B cell (primary cell): ENCODE measurements at regions not wholly inside any gene's neighbourhood (a gene's known extent, or its start where the extent isn't known, plus 50 kb on each side); places are given as distances from the start of the nearest gene placed in this dataset.

Experiments used
- ATAC-seq: fragments of 200-7000 bp; cut with Tn5 transposase; one replicate; pipeline ENCODE4 v1.10.0; 2021; ENCODE audit warnings: low read depth, mild to moderate bottlenecking, moderate number of reproducible peaks, moderate library complexity
- CTCF ChIA-PET: fragments of 350-600 bp; sonication (Branson Sonifier 250); formaldehyde crosslinking; loops from one replicate; lab custom pipeline; 2021; ENCODE audit warnings: antibody characterized with exemption, inconsistent platforms; lab: Charles Lee
- POLR2A ChIA-PET: fragments of 350-600 bp; sonication (Branson Sonifier 250); formaldehyde crosslinking; loops from one replicate; lab custom pipeline; 2021; ENCODE audit warnings: antibody characterized with exemption; lab: Charles Lee
- DNase-seq: peaks from one replicate; pipeline ENCODE4 v3.0.0; 2013
- H2AFZ ChIP-seq: 2 replicates; pipeline ENCODE4 v1.6.1; 2012; ENCODE audit warnings: mild to moderate bottlenecking, low read depth, low read length; ENCODE audit not compliant: insufficient read depth, poor library complexity, severe bottlenecking
- H3K27ac ChIP-seq, 2 donors: 1 replicate in 1 of 2; 2 replicates in 1 of 2; pipeline ENCODE4 v1.5.1; 2012 to 2013; ENCODE audit warnings: low read length in 2 of 2, mild to moderate bottlenecking in 2 of 2, moderate library complexity in 1 of 2
- H3K27me3 ChIP-seq, 4 experiments: fragments of 200-600 bp in 1 of 4; sonication (generic) in 1 of 4; replicated peaks in 1 of 4; 1 replicate in 2 of 4; 2 replicates in 2 of 4; pipeline versions ENCODE4 v1.6.1 to v1.7.0; 2013 to 2016; ENCODE audit warnings: low read length in 3 of 4, mild to moderate bottlenecking in 2 of 4, mixed read lengths in 1 of 4, moderate library complexity in 1 of 4; ENCODE audit not compliant: insufficient read depth in 4 of 4, control insufficient read depth in 3 of 4; ENCODE audit errors: control extremely low read depth in 1 of 4
- H3K36me3 ChIP-seq, 2 experiments: replicated peaks in 1 of 2; 1 replicate in 1 of 2; 2 replicates in 1 of 2; pipeline versions ENCODE4 v1.6.1 to v1.7.1; 2013; ENCODE audit warnings: low read length in 1 of 2; ENCODE audit not compliant: insufficient read depth in 2 of 2, control insufficient read depth in 1 of 2; ENCODE audit errors: control extremely low read depth in 1 of 2, extremely low read depth in 1 of 2
- H3K4me1 ChIP-seq, 2 donors: fragments of 200-600 bp in 1 of 2; sonication (generic) in 1 of 2; 1 replicate in 1 of 2; 2 replicates in 1 of 2; pipeline versions ENCODE4 v1.5.1 to v1.6.1; 2013 to 2017; ENCODE audit warnings: low read length in 2 of 2; ENCODE audit not compliant: control insufficient read depth in 2 of 2, insufficient read depth in 2 of 2
- H3K4me2 ChIP-seq: replicated peaks from 2 replicates; pipeline ENCODE3; 2012; ENCODE audit warnings: mild to moderate bottlenecking, low read depth, low read length; ENCODE audit not compliant: poor library complexity, severe bottlenecking
- H3K4me3 ChIP-seq, 5 experiments: fragments of 200-600 bp in 1 of 5; sonication (generic) in 1 of 5; 1 replicate in 3 of 5; 2 replicates in 2 of 5; pipeline versions ENCODE4 v1.5.1 to v1.7.0; 2011 to 2016; ENCODE audit warnings: low read length in 4 of 5, mild to moderate bottlenecking in 4 of 5, low read depth in 2 of 5, control low read depth in 1 of 5, moderate library complexity in 1 of 5; ENCODE audit not compliant: insufficient read depth in 1 of 5; ENCODE audit errors: control extremely low read depth in 1 of 5, extremely low read depth in 1 of 5
- H3K79me2 ChIP-seq: fragments of 200-600 bp; sonication (generic); one replicate; pipeline ENCODE4 v1.6.0; 2016; ENCODE audit warnings: low read length; ENCODE audit not compliant: control insufficient read depth, insufficient read depth
- H3K9ac ChIP-seq: fragments of 200-600 bp; sonication (generic); 2 replicates; pipeline ENCODE4 v1.6.1; 2017; ENCODE audit warnings: mild to moderate bottlenecking, low read length, moderate library complexity
- H3K9me3 ChIP-seq, 3 donors: one replicate each; pipeline versions ENCODE4 v1.6.1 to v1.7.1; 2013; ENCODE audit warnings: low read length in 2 of 3; ENCODE audit not compliant: control insufficient read depth in 2 of 3, insufficient read depth in 1 of 3; ENCODE audit errors: control extremely low read depth in 1 of 3
- H4K20me1 ChIP-seq: 2 replicates; pipeline ENCODE4 v1.6.0; 2012; ENCODE audit warnings: mild to moderate bottlenecking, low read length; ENCODE audit not compliant: insufficient read depth, control insufficient read depth, poor library complexity, severe bottlenecking
- H3K27ac Mint-ChIP-seq: one replicate; pipeline ENCODE4 v1.8.0; 2021; ENCODE audit warnings: mixed read lengths
- H3K27me3 Mint-ChIP-seq: one replicate; pipeline ENCODE4 v1.8.0; 2021; ENCODE audit warnings: mixed read lengths
- H3K4me1 Mint-ChIP-seq: one replicate; pipeline ENCODE4 v1.8.0; 2021; ENCODE audit warnings: mixed read lengths
- H3K4me3 Mint-ChIP-seq: one replicate; pipeline ENCODE4 v1.8.0; 2021; ENCODE audit warnings: mixed read lengths
- H3K9me3 Mint-ChIP-seq: one replicate; pipeline ENCODE4 v1.8.0; 2022; ENCODE audit warnings: mixed read lengths; ENCODE audit not compliant: insufficient read depth
- EZH2 ChIP-seq: IDR thresholded peaks from 2 replicates; pipeline ENCODE4 v1.6.1; 2012; ENCODE audit warnings: borderline replicate concordance, low read depth, mild to moderate bottlenecking, moderate library complexity, low read length; ENCODE audit not compliant: insufficient read depth, poor library complexity, severe bottlenecking
- WGBS: methylation state at CpG from one replicate; pipeline ENCODE4 v1.1.5; 2013; ENCODE audit warnings: missing lambda C conversion rate; ENCODE audit not compliant: insufficient coverage; 5-methylcytosine and 5-hydroxymethylcytosine counted together
- intact Hi-C: fragments of 100-400 bp; cut with micrococcal nuclease; formaldehyde crosslinking; loops from one replicate; pipeline ENCODE4 v1.10.0; 2022
- TF ChIP-seq, protein P1 (sequence below): fragments of 200-600 bp; IDR thresholded peaks from one replicate; pipeline ENCODE4 v1.8.0; 2022; ENCODE audit warnings: antibody characterized with exemption, mild to moderate bottlenecking

- H4K20me1 ChIP-seq: no peaks in the 10 kb centered on the region
- H3K9ac ChIP-seq: no peak overlapping the region
- Mint-ChIP-seq H3K4me1 (no peaks in the 10 kb centered on the region), H3K27me3 (peaks cover 6% of the 10 kb centered on the region), H3K4me3 (no peak overlapping the region), H3K9me3 (peaks cover 6% of the 10 kb centered on the region), H3K27ac (no peak overlapping the region)
- no peaks in the 10 kb centered on the region for H3K9me3 ChIP-seq
- CTCF ChIA-PET: no interaction called here
- H3K36me3 ChIP-seq: no peaks in the 10 kb centered on the region
- no peaks in the 10 kb centered on the region for H3K27me3 ChIP-seq
- DNase-seq (no peak), ATAC-seq (no peak)
- H3K4me1 ChIP-seq: no peaks in the 10 kb centered on the region
- 100% methylated on average over 1 of the region's 5 CpGs for WGBS
- no peaks in the 10 kb centered on the region for H3K79me2 ChIP-seq
- intact Hi-C loops: no loop called here
- no peak overlapping the region for H3K27ac ChIP-seq
- H3K4me3 ChIP-seq: no peak overlapping the region
- TF ChIP-seq, protein P1, sequence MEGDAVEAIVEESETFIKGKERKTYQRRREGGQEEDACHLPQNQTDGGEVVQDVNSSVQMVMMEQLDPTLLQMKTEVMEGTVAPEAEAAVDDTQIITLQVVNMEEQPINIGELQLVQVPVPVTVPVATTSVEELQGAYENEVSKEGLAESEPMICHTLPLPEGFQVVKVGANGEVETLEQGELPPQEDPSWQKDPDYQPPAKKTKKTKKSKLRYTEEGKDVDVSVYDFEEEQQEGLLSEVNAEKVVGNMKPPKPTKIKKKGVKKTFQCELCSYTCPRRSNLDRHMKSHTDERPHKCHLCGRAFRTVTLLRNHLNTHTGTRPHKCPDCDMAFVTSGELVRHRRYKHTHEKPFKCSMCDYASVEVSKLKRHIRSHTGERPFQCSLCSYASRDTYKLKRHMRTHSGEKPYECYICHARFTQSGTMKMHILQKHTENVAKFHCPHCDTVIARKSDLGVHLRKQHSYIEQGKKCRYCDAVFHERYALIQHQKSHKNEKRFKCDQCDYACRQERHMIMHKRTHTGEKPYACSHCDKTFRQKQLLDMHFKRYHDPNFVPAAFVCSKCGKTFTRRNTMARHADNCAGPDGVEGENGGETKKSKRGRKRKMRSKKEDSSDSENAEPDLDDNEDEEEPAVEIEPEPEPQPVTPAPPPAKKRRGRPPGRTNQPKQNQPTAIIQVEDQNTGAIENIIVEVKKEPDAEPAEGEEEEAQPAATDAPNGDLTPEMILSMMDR: no peak
- no peak for TF ChIP-seq EZH2
- H2AFZ ChIP-seq: no peak overlapping the region
- POLR2A ChIA-PET: no interaction called here
- H3K4me2 ChIP-seq: no peak overlapping the region
Observed at GRCh38 chr9:115625954-115626353, 508.0 kb upstream of the TNC start.

DNA sequence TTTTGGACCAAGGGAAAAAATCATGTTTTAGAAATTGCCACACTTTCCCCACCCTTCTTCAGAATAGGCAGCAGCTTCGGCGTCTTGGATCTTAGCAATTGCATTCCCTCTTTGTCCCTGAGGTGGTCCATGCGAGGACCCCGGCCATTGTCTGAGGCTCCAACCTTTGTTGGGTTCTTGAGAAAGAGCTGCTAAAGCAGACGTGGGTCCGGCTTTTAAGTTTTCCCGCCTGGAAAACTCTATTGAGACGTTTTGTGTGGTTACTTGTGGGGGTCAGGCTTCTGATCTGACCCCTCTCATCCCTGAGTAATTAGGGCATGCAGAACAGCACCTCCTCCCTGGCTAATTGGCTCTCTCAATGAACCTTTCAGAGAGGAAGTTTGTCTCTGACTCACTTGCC, 509.6 kb upstream of the TNC start:
- CTCF ChIA-PET: no interaction called here

More for the DNA sequence above, 509.6 kb upstream of the TNC start:
- DNase-seq (no peak), ATAC-seq (no peak)
- Histone ChIP-seq H3K4me3 (no peak overlapping the region), H2AFZ (no peak overlapping the region), H3K27ac (no peak overlapping the region), H3K36me3 (no peaks in the 10 kb centered on the region), H4K20me1 (no peaks in the 10 kb centered on the region), H3K4me2 (no peak overlapping the region), H3K9me3 (no peaks in the 10 kb centered on the region), H3K27me3 (no peaks in the 10 kb centered on the region), H3K79me2 (no peaks in the 10 kb centered on the region), H3K9ac (no peak overlapping the region), H3K4me1 (no peaks in the 10 kb centered on the region)
- no peak overlapping the region for H3K27ac Mint-ChIP-seq
- H3K27me3 Mint-ChIP-seq: peaks cover 3% of the 10 kb centered on the region
- POLR2A ChIA-PET: no interaction called here
- intact Hi-C loops: no loop called here
- WGBS: 80% methylated on average over 6 of the region's 8 CpGs
- TF ChIP-seq, protein P1: no peak
- no peak for TF ChIP-seq EZH2
- peaks cover under 1% of the 10 kb centered on the region for H3K9me3 Mint-ChIP-seq
- no peaks in the 10 kb centered on the region for H3K4me1 Mint-ChIP-seq
- no peak overlapping the region for H3K4me3 Mint-ChIP-seq
